IMR-90 (cell line): ENCODE measurements at regions not wholly inside any gene's neighbourhood (a gene's known extent, or its start where the extent isn't known, plus 50 kb on each side); places are given as distances from the start of the nearest gene placed in this dataset.

Experiments
- ATAC-seq: fragments of 200-7000 bp; cut with Tn5 transposase; 2 replicates; pipeline ENCODE4 v1.9.1; 2020; ENCODE audit warnings: low read depth, mild to moderate bottlenecking, moderate library complexity
- BruUV-seq: library from RNA; stranded (reverse); fragments of 400-500 nt; replicated peaks from 2 replicates; lab custom pipeline; 2021; lab: Mats Ljungman, UMichigan
- CTCF ChIA-PET: fragments of 300-600 bp; formaldehyde crosslinking; extraction: SDS; loops from one replicate; lab custom pipeline; 2021; ENCODE audit warnings: antibody characterized with exemption; lab: Yijun Ruan, JAX
- POLR2A ChIA-PET: fragments of 300-600 bp; sonication (Branson Sonifier 250); formaldehyde crosslinking; loops from one replicate; lab custom pipeline; 2022; ENCODE audit warnings: antibody characterized with exemption; ENCODE audit not compliant: unreplicated experiment; lab: Charles Lee
- DNase-seq: peaks from one replicate; pipeline ENCODE4 v3.0.0; 2013
- H2AFZ ChIP-seq: replicated peaks from 2 replicates; pipeline ENCODE3; 2013; ENCODE audit warnings: low read length, mild to moderate bottlenecking; ENCODE audit not compliant: poor library complexity
- H2AK5ac ChIP-seq: 2 replicates; pipeline ENCODE4 v1.6.1; 2013; ENCODE audit warnings: low read depth, low read length, inconsistent platforms
- H2AK9ac ChIP-seq: replicated peaks from 2 replicates; pipeline ENCODE3; 2013; ENCODE audit warnings: mild to moderate bottlenecking, low read depth, low read length, moderate library complexity; ENCODE audit not compliant: poor library complexity
- H2BK120ac ChIP-seq: 2 replicates; pipeline ENCODE4 v1.6.1; 2013; ENCODE audit warnings: low read depth, low read length, inconsistent platforms
- H2BK15ac ChIP-seq: 3 replicates; pipeline ENCODE4 v1.6.1; 2013; ENCODE audit warnings: low read depth, low read length, inconsistent platforms
- H2BK20ac ChIP-seq: 2 replicates; pipeline ENCODE4 v1.6.1; 2013; ENCODE audit warnings: low read depth, mild to moderate bottlenecking, inconsistent platforms, low read length, moderate library complexity
- H2BK5ac ChIP-seq: 2 replicates; pipeline ENCODE4 v1.6.1; 2013; ENCODE audit warnings: mild to moderate bottlenecking, low read depth, low read length, inconsistent platforms; ENCODE audit not compliant: poor library complexity, severe bottlenecking
- H3K14ac ChIP-seq: replicated peaks from 2 replicates; pipeline ENCODE4 v1.6.1; 2013; ENCODE audit warnings: low read depth, low read length, inconsistent platforms
- H3K18ac ChIP-seq: 2 replicates; pipeline ENCODE4 v1.6.1; 2013; ENCODE audit warnings: low read depth, low read length, control low read depth
- H3K23ac ChIP-seq: 2 replicates; pipeline ENCODE4 v1.6.1; 2013; ENCODE audit warnings: low read depth, low read length, inconsistent platforms
- H3K27ac ChIP-seq: 2 replicates; pipeline ENCODE4 v1.5.1; 2013; ENCODE audit warnings: mild to moderate bottlenecking, control low read depth, low read length; ENCODE audit not compliant: insufficient read depth
- H3K27me3 ChIP-seq: 2 replicates; pipeline ENCODE4 v1.6.1; 2013; ENCODE audit warnings: low read length; ENCODE audit not compliant: control insufficient read depth, insufficient read depth
- H3K36me3 ChIP-seq: 2 replicates; pipeline ENCODE4 v1.6.1; 2013; ENCODE audit warnings: low read length, mixed read lengths; ENCODE audit not compliant: control insufficient read depth, insufficient read depth
- H3K4ac ChIP-seq: 2 replicates; pipeline ENCODE4 v1.6.1; 2013; ENCODE audit warnings: low read depth, low read length, inconsistent platforms
- H3K4me1 ChIP-seq: 2 replicates; pipeline ENCODE4 v1.6.1; 2013; ENCODE audit warnings: low read length, mixed read lengths; ENCODE audit not compliant: control insufficient read depth, insufficient read depth
- H3K4me2 ChIP-seq: 2 replicates; pipeline ENCODE4 v1.6.1; 2013; ENCODE audit warnings: low read depth, mild to moderate bottlenecking, control low read depth, low read length, moderate library complexity
- H3K4me3 ChIP-seq: 2 replicates; pipeline ENCODE4 v1.5.1; 2013; ENCODE audit warnings: low read depth, mild to moderate bottlenecking, control low read depth, low read length, moderate library complexity; ENCODE audit not compliant: insufficient read depth
- H3K56ac ChIP-seq: 2 replicates; pipeline ENCODE4 v1.6.1; 2013; ENCODE audit warnings: low read length, inconsistent platforms; ENCODE audit not compliant: insufficient read depth; ENCODE audit errors: extremely low read depth
- H3K79me1 ChIP-seq, 2 experiments: 2 replicates each; pipeline ENCODE4 v1.6.1; 2013; ENCODE audit warnings: low read length in 2 of 2, inconsistent platforms in 1 of 2, low read depth in 1 of 2
- H3K9ac ChIP-seq: 2 replicates; pipeline ENCODE4 v1.6.1; 2013; ENCODE audit warnings: low read depth, low read length, control low read depth
- H3K9me1 ChIP-seq: 2 replicates; pipeline ENCODE4 v1.6.1; 2013; ENCODE audit warnings: low read length, inconsistent platforms; ENCODE audit not compliant: insufficient read depth
- H3K9me3 ChIP-seq: 2 replicates; pipeline ENCODE4 v1.6.1; 2013; ENCODE audit warnings: low read length; ENCODE audit not compliant: control insufficient read depth, insufficient read depth
- H4K20me1 ChIP-seq: 2 replicates; pipeline ENCODE4 v1.6.1; 2013; ENCODE audit warnings: low read length, inconsistent platforms; ENCODE audit not compliant: insufficient read depth
- H4K5ac ChIP-seq: 2 replicates; pipeline ENCODE4 v1.6.1; 2013; ENCODE audit warnings: mild to moderate bottlenecking, low read depth, low read length, control low read depth
- H4K8ac ChIP-seq, 2 experiments: 2 replicates each; pipeline ENCODE4 v1.6.1; 2013; ENCODE audit warnings: low read depth in 2 of 2, low read length in 2 of 2, control low read depth in 1 of 2, inconsistent platforms in 1 of 2
- H4K91ac ChIP-seq: 2 replicates; pipeline ENCODE4 v1.6.1; 2013; ENCODE audit warnings: low read depth, low read length, inconsistent platforms; ENCODE audit not compliant: insufficient read depth
- CEBPB ChIP-seq: IDR thresholded peaks from 2 replicates; pipeline ENCODE4 v1.6.1; 2012; ENCODE audit warnings: low read depth, low read length, improper control_type of control experiment
- CHD1 ChIP-seq: IDR thresholded peaks from 2 replicates; pipeline ENCODE4 v1.6.1; 2012; ENCODE audit warnings: low read depth, low read length, improper control_type of control experiment
- ELK1 ChIP-seq: fragments of 150-350 bp; IDR thresholded peaks from 2 replicates; pipeline ENCODE4 v1.6.1; 2016; ENCODE audit warnings: low read depth, mild to moderate bottlenecking, low read length, moderate library complexity, borderline replicate concordance
- FOS ChIP-seq: fragments of 150-350 bp; IDR thresholded peaks from 2 replicates; pipeline ENCODE4 v1.6.1; 2016; ENCODE audit warnings: low read depth, low read length
- MAFK ChIP-seq: IDR thresholded peaks from 2 replicates; pipeline ENCODE4 v1.6.1; 2012; ENCODE audit warnings: low read depth, low read length, improper control_type of control experiment
- MXI1 ChIP-seq: IDR thresholded peaks from 2 replicates; pipeline ENCODE4 v1.6.1; 2012; ENCODE audit warnings: low read depth, mild to moderate bottlenecking, low read length, moderate library complexity, borderline replicate concordance
- NFE2L2 ChIP-seq: fragments of 150-350 bp; IDR thresholded peaks from 2 replicates; pipeline ENCODE4 v1.6.1; 2016; ENCODE audit warnings: low read depth, mild to moderate bottlenecking, low read length
- POLR2A ChIP-seq: IDR thresholded peaks from 2 replicates; pipeline ENCODE4 v1.6.1; 2012; ENCODE audit warnings: mild to moderate bottlenecking, low read depth, low read length
- RCOR1 ChIP-seq: IDR thresholded peaks from 2 replicates; pipeline ENCODE4 v1.6.1; 2012; ENCODE audit warnings: mild to moderate bottlenecking, low read length, improper control_type of control experiment; ENCODE audit not compliant: insufficient replicate concordance
- RFX5 ChIP-seq: IDR thresholded peaks from 2 replicates; pipeline ENCODE4 v1.8.0; 2012; ENCODE audit warnings: low read depth, mild to moderate bottlenecking, low read length, moderate library complexity
- SMC3 ChIP-seq: fragments of 150-350 bp; IDR thresholded peaks from 2 replicates; pipeline ENCODE4 v1.6.1; 2016; ENCODE audit warnings: low read depth, mild to moderate bottlenecking, antibody characterized with exemption, low read length, moderate library complexity
- USF2 ChIP-seq: fragments of 150-350 bp; IDR thresholded peaks from 2 replicates; pipeline ENCODE4 v1.6.1; 2017; ENCODE audit warnings: mild to moderate bottlenecking, antibody characterized with exemption, low read length, low read depth
- WGBS, 2 experiments: methylation state at CpG; one replicate each; pipeline versions ENCODE4 v1.1.5 to v1.1.7; 2013; ENCODE audit warnings: missing lambda C conversion rate in 2 of 2; ENCODE audit not compliant: insufficient read length in 1 of 2; ENCODE audit errors: extremely low coverage in 2 of 2; 5-methylcytosine and 5-hydroxymethylcytosine counted together
- dilution Hi-C: fragments of 300-500 bp; cut with HindIII; formaldehyde crosslinking; loops from one replicate; pipeline ENCODE4 v1.14.3; 2018; ENCODE audit warnings: low sequenced_read_pairs; ENCODE audit not compliant: unreplicated experiment
- in situ Hi-C: fragments of 300-500 bp; cut with MboI; formaldehyde crosslinking; loops from 3 replicates; pipeline ENCODE4 v1.14.3; 2019; ENCODE audit warnings: low sequenced_read_pairs, inconsistent platforms, mixed read lengths
- intact Hi-C: fragments of 100-400 bp; cut with micrococcal nuclease; formaldehyde crosslinking; loops from 2 replicates; pipeline ENCODE4 v1.10.0; 2022

DNA sequence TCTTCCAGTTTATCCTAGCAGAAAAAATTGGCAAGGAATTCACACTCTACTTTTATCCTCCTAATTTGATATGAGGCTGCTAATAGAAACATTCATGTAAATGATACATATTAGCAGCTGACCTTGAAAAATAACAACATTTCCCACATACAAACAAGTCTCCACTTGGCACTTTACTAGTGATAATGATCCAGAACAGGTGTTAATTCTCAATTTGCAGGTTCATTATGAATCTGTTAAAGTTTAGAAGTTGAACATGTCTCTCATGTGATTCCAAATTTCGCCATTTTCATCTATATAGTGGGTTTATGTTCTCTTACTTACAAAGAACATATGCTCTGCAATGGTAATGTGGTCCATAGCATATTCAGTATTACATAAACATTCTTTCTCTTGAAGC is 1396.8 kb upstream of the LRRTM3 start:
- TF ChIP-seq RFX5 (no peak), SMC3 (no peak), USF2 (no peak), MAFK (no peak), RCOR1 (no peak), MXI1 (no peak), CEBPB (no peak), NFE2L2 (no peak), FOS (no peak), POLR2A (no peak), ELK1 (no peak), CHD1 (no peak)
- no peak overlapping the region for H2BK5ac ChIP-seq
- in situ Hi-C loops = no loop called here
- H3K56ac ChIP-seq = no peak overlapping the region
- intact Hi-C loops = no loop called here
- no peak overlapping the region for H2AK5ac ChIP-seq
- H3K79me1 ChIP-seq = no peaks in the 10 kb centered on the region
- no peaks in the 10 kb centered on the region for H3K4me1 ChIP-seq
- no peak overlapping the region for H2AFZ ChIP-seq
- no peak overlapping the region for H4K91ac ChIP-seq
- no peak overlapping the region for H3K18ac ChIP-seq
- BruUV-seq = no TSS peak
- H2BK20ac ChIP-seq = no peak overlapping the region
- no peak overlapping the region for H2BK120ac ChIP-seq
- ATAC-seq = no peak
- dilution Hi-C loops = no loop called here
- no peaks in the 10 kb centered on the region for H3K9me1 ChIP-seq
- POLR2A ChIA-PET = no interaction called here
- no peak for DNase-seq
- no peak overlapping the region for H3K9ac ChIP-seq
- no peaks in the 10 kb centered on the region for H4K20me1 ChIP-seq
- no peaks in the 10 kb centered on the region for H3K9me3 ChIP-seq
- no peak overlapping the region for H3K14ac ChIP-seq
- no peak overlapping the region for H4K8ac ChIP-seq
- WGBS, 2 experiments = no CpG with 5 or more reads among the region's 1 CpG
- no peak overlapping the region for H3K4me2 ChIP-seq
- no peak overlapping the region for H3K4me3 ChIP-seq
- no peak overlapping the region for H2BK15ac ChIP-seq
- H3K27me3 ChIP-seq = no peaks in the 10 kb centered on the region
- H2AK9ac ChIP-seq = no peak overlapping the region
- no peak overlapping the region for H3K4ac ChIP-seq
- no peak overlapping the region for H3K23ac ChIP-seq
- H3K27ac ChIP-seq = no peak overlapping the region
- H4K5ac ChIP-seq = no peak overlapping the region
- CTCF ChIA-PET = no interaction called here
- H3K36me3 ChIP-seq = no peaks in the 10 kb centered on the region
